Spleen (tissue), 11 donors: ENCODE measurements at regions not wholly inside any gene's neighbourhood (a gene's known extent, or its start where the extent isn't known, plus 50 kb on each side); places are given as distances from the start of the nearest gene placed in this dataset.
"Not testable (repeated sequence)": the region's sequence is repeated elsewhere in the genome, so short reads cannot be mapped to it uniquely, and the experiment has no call there.

Experiments
- DNase-seq: peaks from one replicate; pipeline ENCODE4 v3.0.0-alpha.2; 2020
- H3K27ac ChIP-seq, 8 donors: fragments of 200-600 bp; sonication (generic) in 7 of 8; 1 replicate in 4 of 8; 2 replicates in 4 of 8; pipeline versions ENCODE4 v1.5.0 to v1.8.0; 2016 to 2021; ENCODE audit warnings: inconsistent platforms in 4 of 8, mild to moderate bottlenecking in 4 of 8, moderate library complexity in 1 of 8
- H3K27me3 ChIP-seq, 7 donors: fragments of 200-600 bp; sonication (generic) in 6 of 7; replicated peaks in 1 of 7; 1 replicate in 4 of 7; 2 replicates in 3 of 7; pipeline versions ENCODE4 v1.5.0 to v1.8.0; 2016 to 2021; ENCODE audit warnings: inconsistent platforms in 3 of 7, mild to moderate bottlenecking in 1 of 7
- H3K36me3 ChIP-seq, 6 donors: fragments of 200-600 bp; sonication (generic) in 5 of 6; 1 replicate in 4 of 6; 2 replicates in 2 of 6; pipeline versions ENCODE4 v1.5.0 to v1.8.0; 2016 to 2021; ENCODE audit warnings: inconsistent platforms in 2 of 6
- H3K4me1 ChIP-seq, 6 donors: fragments of 200-600 bp; sonication (generic) in 5 of 6; 1 replicate in 3 of 6; 2 replicates in 3 of 6; pipeline versions ENCODE4 v1.5.0 to v1.8.0; 2016 to 2021; ENCODE audit warnings: inconsistent platforms in 3 of 6
- H3K4me3 ChIP-seq, 8 donors: fragments of 200-600 bp; sonication (generic) in 7 of 8; 1 replicate in 4 of 8; 2 replicates in 4 of 8; pipeline versions ENCODE4 v1.5.0 to v1.8.0; 2016 to 2021; ENCODE audit warnings: inconsistent platforms in 4 of 8, mild to moderate bottlenecking in 4 of 8, moderate library complexity in 2 of 8
- H3K9me3 ChIP-seq, 8 donors: fragments of 200-600 bp; sonication (generic) in 7 of 8; 1 replicate in 4 of 8; 2 replicates in 4 of 8; pipeline versions ENCODE4 v1.5.0 to v1.8.0; 2016 to 2021; ENCODE audit warnings: inconsistent platforms in 4 of 8
- POLR2A ChIP-seq, 3 donors: fragments of 450-650 bp; IDR thresholded peaks; one replicate each; pipeline ENCODE4 v1.5.1; 2017; ENCODE audit warnings: antibody characterized with exemption in 3 of 3, mild to moderate bottlenecking in 1 of 3
- POLR2AphosphoS5 ChIP-seq, 3 donors: sonication (generic); formaldehyde crosslinking; IDR thresholded peaks; one replicate each; pipeline ENCODE4 v1.5.1; 2017; ENCODE audit warnings: antibody characterized with exemption in 3 of 3
- WGBS, 5 donors: extraction: QIAGEN DNeasy Blood & Tissue Kit in 3 of 5; methylation state at CpG; one replicate each; pipeline versions ENCODE4 v1.1.5 to v1.1.7; 2013 to 2018; 5-methylcytosine and 5-hydroxymethylcytosine counted together
- intact Hi-C: fragments of 100-400 bp; cut with DNase I; formaldehyde crosslinking; loops from one replicate; pipeline ENCODE4 v1.15.0; 2023; ENCODE audit warnings: low total_unique reads
- TF ChIP-seq, protein P1 (sequence below), 11 experiments: fragments of 200-600 bp in 7 of 11; fragments of 450-650 bp in 4 of 11; sonication (generic) in 4 of 11; IDR thresholded peaks in 8 of 11; conservative IDR thresholded peaks in 3 of 11; 1 replicate in 7 of 11; 2 replicates in 4 of 11; pipeline versions ENCODE4 v1.4.0 to v1.8.0; 2016 to 2021; ENCODE audit warnings: antibody characterized with exemption in 11 of 11, inconsistent platforms in 4 of 11, mild to moderate bottlenecking in 1 of 11
- donor health status: healthy with polysubstance abuse.
- donor health status: DM: no; HTN: no; CAD: no; lungs with moderate emphysema.
- donor health status: DM: no; HTN: no; CAD: no.
- donor health status: Bipolar disorder and iron deficiency.
- donor health status: healthy.
- donor health status: DM: no; HTN: no; CAD: no.
- donor health status: DM: yes; HTN: yes; CAD: no.

DNA sequence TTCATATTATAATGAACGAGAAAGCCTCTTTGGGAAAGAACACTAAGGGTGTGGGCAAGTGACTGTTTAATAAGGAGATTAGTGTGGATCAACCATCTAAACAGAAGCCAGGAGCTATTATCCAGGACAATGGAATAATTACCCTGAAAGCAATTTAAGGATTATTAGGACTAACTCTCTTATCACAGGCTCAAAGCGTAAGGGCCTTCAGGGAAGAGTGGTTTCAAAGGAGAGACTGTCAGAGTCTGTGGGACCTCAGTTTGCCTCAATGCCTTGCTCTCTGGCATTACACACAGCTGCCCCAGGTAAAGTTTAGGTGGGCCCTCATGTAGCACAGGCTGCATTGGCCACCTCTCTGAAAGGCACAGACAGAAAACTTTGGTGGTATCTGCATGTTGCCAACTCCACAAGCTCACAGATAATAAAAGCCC lies 717.2 kb upstream of the ADGRL3 start:
- peaks cover 0 to 15% (median 6%) of the 10 kb centered on the region in 8 donors for H3K9me3 ChIP-seq
- no peaks in the 10 kb centered on the region for H3K4me1 ChIP-seq
- no peak overlapping the region for H3K27ac ChIP-seq
- TF ChIP-seq POLR2A (IDR thresholded peaks at IDR 0.05) (no peak), POLR2AphosphoS5 (IDR thresholded peaks at IDR 0.05) (no peak)
- TF ChIP-seq, protein P1, sequence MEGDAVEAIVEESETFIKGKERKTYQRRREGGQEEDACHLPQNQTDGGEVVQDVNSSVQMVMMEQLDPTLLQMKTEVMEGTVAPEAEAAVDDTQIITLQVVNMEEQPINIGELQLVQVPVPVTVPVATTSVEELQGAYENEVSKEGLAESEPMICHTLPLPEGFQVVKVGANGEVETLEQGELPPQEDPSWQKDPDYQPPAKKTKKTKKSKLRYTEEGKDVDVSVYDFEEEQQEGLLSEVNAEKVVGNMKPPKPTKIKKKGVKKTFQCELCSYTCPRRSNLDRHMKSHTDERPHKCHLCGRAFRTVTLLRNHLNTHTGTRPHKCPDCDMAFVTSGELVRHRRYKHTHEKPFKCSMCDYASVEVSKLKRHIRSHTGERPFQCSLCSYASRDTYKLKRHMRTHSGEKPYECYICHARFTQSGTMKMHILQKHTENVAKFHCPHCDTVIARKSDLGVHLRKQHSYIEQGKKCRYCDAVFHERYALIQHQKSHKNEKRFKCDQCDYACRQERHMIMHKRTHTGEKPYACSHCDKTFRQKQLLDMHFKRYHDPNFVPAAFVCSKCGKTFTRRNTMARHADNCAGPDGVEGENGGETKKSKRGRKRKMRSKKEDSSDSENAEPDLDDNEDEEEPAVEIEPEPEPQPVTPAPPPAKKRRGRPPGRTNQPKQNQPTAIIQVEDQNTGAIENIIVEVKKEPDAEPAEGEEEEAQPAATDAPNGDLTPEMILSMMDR (IDR thresholded peaks at IDR 0.05 in 8 of 11, conservative IDR thresholded peaks at IDR 0.05 in 3 of 11): no peak
- H3K4me3 ChIP-seq: no peak overlapping the region
- 39 to 48% (median 47%) methylated on average over 2 of the region's 2 CpGs for WGBS, 5 donors
- H3K27me3 ChIP-seq: no peaks in the 10 kb centered on the region
- no peak for DNase-seq
- H3K36me3 ChIP-seq: no peaks in the 10 kb centered on the region
- intact Hi-C loops: no loop called here

DNA sequence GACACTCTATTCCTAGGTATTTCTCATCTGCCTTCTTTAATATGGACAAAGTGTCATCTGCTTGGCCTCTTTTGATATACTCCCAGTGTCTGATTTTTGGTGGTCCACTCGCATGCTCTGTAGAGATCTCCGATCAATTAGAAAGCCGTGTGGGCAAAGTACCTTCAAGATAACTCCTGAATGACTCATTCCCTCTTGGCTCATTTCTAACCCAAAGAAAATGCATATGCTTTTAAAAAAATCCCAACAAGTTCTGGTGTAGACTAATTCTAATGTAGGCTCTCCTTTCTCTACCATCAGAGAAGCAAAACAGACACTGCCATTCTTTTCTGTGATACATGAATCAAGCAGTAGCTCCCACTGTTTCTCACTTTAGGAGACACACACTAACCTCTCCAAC lies 714.9 kb upstream of the ADGRL3 start:
- intact Hi-C loops: no loop called here

DNA sequence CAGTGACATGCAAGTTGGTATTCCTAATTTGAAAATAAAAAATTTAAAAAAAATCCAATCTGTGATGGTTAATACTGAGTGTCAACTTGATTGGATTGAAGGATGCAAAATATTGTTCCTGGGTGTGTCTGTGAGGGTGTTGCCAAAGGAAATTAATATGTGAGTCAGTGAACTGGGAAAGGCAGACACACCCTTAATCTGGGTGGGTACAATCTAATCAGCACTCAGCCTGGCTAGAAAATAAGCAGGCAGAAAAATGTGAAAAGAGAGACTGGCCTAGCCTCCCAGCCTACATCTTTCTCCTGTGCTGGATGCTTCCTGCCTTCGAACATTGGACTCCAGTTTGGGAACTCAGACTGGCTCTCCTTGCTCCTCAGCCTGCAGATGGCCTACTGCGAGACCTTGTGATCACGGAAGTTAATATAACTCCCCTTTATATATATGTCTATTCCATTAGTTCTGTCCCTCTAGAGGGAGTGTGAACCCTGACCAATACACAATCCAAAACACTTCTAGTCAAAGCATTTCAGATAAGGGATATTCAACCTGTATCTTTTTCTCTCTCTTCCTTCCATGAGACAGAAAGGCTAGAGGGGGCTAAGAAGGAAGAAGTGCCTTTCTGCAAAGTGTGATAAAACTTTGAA lies 712.9 kb upstream of the ADGRL3 start:
- WGBS, 5 donors: 61 to 82% (median 75%) methylated on average over 3 of the region's 3 CpGs
- peaks cover 0 to 14% (median 2%) of the 10 kb centered on the region in 8 donors for H3K9me3 ChIP-seq
- H3K4me1 ChIP-seq, H3K27ac ChIP-seq, intact Hi-C loops, H3K4me3 ChIP-seq, H3K27me3 ChIP-seq, DNase-seq, H3K36me3 ChIP-seq: not testable (repeated sequence)

More for the DNA sequence above, 714.9 kb upstream of the ADGRL3 start:
- DNase-seq: no peak
- H3K4me3 ChIP-seq: no peak overlapping the region
- H3K36me3 ChIP-seq: no peaks in the 10 kb centered on the region
- H3K27ac ChIP-seq: no peak overlapping the region
- no peaks in the 10 kb centered on the region for H3K27me3 ChIP-seq
- TF ChIP-seq, protein P1 (IDR thresholded peaks at IDR 0.05 in 8 of 11, conservative IDR thresholded peaks at IDR 0.05 in 3 of 11): no peak
- TF ChIP-seq POLR2A (IDR thresholded peaks at IDR 0.05) (no peak), POLR2AphosphoS5 (IDR thresholded peaks at IDR 0.05) (no peak)
- H3K4me1 ChIP-seq: no peaks in the 10 kb centered on the region
- 70 to 80% (median 77%) methylated on average over 3 of the region's 3 CpGs for WGBS, 5 donors
- H3K9me3 ChIP-seq: peaks cover 0 to 14% (median 3%) of the 10 kb centered on the region in 8 donors

DNA sequence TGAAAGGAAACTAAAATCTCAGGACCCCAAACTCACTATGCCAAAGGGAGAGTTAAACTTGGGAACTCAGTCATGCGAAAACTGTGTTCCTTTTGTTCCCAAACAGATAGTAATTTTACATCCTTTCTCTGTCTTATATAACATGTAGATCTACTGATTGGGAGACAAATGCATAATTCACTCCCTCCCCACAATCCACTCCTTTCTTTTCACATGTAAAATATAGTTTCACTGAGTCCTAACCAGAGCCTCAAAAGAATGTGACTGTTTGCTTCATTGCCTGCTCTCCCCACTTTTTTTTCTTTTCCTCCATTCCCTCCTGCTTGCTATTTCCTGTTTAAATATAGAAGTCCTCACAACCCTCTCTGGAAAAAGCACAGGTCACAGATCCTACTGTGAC lies 699.3 kb upstream of the ADGRL3 start:
- no peak overlapping the region for H3K4me3 ChIP-seq
- no peaks in the 10 kb centered on the region for H3K4me1 ChIP-seq
- no peaks in the 10 kb centered on the region for H3K36me3 ChIP-seq
- no peak for TF ChIP-seq POLR2AphosphoS5 (IDR thresholded peaks at IDR 0.05)
- no peak for TF ChIP-seq POLR2A (IDR thresholded peaks at IDR 0.05)
- TF ChIP-seq, protein P1 (IDR thresholded peaks at IDR 0.05 in 8 of 11, conservative IDR thresholded peaks at IDR 0.05 in 3 of 11): no peak
- H3K9me3 ChIP-seq: peaks cover 0 to 42% (median 10%) of the 10 kb centered on the region in 8 donors
- H3K27me3 ChIP-seq: no peaks in the 10 kb centered on the region
- intact Hi-C loops: no loop called here
- no peak overlapping the region for H3K27ac ChIP-seq
- 67 to 88% (median 77%) methylated on average over 1 of the region's 1 CpG for WGBS, 5 donors
- DNase-seq: no peak
